ENCODE measurements at regions not wholly inside any gene's neighbourhood (a gene's known extent, or its start where the extent isn't known, plus 50 kb on each side); places are given as distances from the start of the nearest gene placed in this dataset.
"Not testable (repeated sequence)": the region's sequence is repeated elsewhere in the genome, so short reads cannot be mapped to it uniquely, and the experiment has no call there.

DNA sequence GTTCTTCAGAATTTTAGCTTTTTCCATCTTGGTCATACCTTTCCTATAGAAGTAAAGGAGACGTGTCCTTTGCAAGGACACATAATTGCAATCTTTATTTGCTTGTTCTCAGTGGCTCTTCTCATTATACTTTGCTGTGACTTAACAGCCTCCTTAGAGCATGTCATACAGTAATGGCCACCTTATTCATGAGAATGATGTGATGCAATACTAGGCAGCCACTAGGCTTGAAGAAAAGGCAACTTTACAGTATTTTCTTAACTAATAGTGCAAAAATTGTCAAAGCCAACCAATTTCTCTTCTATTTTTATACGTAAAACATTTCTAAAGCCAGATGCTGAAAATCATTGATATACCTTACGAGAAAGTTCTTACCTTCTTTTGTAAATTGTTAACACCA lies 1296.8 kb upstream of the EYS start:
- no peak for DNase-seq (ENCODE audit: low spot score)
- in situ Hi-C loops (cut with HindIII; ENCODE audit: low sequenced_read_pairs) = no loop called here

DNA sequence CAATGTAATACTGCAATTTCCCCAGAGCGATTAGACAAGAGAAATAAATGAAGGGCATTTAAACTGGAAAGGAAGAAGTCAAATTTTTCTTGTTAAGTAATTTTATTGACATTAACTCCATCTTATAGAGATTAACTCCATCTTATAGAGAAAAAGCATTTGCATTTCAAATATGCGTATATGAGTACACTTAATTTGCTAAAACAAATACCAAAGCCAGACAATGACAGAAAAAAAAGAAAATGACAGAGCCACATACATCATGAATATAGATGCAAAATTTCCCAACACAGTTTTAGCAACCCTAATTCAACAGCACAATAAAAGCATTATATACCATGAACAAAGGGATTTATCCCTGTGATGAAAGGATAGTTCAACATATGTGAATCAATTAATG lies 1293.1 kb upstream of the EYS start:
- DNase-seq (ENCODE audit: low spot score) = no peak
- in situ Hi-C loops (cut with HindIII; ENCODE audit: low sequenced_read_pairs) = no loop called here

DNA sequence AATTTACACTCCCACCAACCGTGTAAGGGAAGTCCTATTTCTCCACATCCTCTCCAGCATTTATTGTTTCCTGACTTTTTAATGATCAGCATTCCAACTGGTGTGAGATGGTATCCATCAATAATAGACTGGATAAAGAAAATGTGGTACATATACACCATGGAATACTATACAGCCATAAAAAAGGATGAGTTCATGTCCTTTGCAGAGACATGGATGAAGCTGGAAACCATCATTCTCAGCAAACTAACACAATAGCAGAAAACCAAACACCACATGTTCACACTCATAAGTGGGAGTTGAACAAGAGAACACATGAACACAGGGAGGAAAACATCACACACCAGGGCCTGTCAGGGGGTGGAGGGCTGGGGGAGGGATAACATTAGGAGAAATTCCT lies 1290.6 kb upstream of the EYS start:
- in situ Hi-C loops (cut with HindIII; ENCODE audit: low sequenced_read_pairs); DNase-seq (ENCODE audit: low spot score): not testable (repeated sequence)

DNA sequence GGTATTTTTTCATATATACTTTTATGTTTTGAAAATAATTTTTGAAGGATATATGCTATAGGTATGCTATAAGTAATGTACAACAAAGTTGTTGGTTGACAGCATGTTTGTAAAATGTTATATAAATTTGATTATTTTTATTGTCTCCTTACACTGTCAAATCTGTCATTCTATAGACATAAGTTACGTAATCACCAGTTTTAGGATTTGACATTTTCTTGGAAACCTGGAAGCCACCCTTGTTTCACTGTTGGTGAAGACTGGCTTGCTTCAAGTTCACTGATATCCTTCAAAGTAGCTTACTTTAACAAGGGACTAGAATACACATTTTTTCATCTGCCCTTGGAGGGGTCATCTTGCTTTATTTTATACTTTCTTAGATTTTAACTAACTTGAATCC lies 1288.6 kb upstream of the EYS start:
- DNase-seq (ENCODE audit: low spot score) = no peak
- in situ Hi-C loops (cut with HindIII; ENCODE audit: low sequenced_read_pairs) = no loop called here

DNA sequence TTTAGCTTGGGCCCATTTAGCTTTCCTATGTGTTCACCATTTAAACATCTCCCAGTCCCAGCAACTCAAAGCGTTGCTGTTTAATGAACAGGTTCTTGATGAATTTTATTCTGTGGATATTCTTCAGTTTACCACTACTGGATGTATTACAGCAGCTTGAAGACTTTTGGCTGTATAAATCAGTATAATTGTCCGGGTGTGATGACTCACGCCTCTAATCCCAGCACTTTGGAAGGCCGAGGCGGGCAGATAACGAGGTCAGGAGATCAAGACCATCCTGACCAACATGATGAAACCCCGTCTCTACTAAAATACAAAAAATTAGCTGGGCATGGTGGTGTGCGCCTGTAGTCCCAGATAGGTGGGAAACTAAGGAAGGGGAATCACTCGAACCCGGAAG lies 1286.7 kb upstream of the EYS start:
- in situ Hi-C loops (cut with HindIII; ENCODE audit: low sequenced_read_pairs); DNase-seq (ENCODE audit: low spot score): not testable (repeated sequence)

DNA sequence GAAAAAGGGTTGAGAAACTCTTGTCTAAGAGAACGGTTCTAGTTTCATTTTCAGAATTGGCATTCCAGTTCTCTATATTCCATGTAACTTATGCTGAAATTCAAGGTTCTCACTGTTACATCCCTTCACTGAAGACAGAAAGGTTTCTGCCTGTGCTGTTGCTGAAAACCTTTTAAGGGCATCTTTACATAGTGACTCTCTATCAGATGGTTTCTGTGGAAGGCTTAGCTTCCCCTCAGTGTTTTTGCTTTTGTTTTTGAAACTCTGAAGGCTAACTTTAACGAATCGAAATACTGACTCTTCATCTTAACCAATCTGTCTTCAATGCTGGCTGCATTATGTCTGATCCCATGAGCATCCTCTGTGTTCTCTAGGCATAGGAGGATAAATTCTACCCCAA lies 1286.2 kb upstream of the EYS start:
- in situ Hi-C loops (cut with HindIII; ENCODE audit: low sequenced_read_pairs) = no loop called here
- no peak for DNase-seq (ENCODE audit: low spot score)

DNA sequence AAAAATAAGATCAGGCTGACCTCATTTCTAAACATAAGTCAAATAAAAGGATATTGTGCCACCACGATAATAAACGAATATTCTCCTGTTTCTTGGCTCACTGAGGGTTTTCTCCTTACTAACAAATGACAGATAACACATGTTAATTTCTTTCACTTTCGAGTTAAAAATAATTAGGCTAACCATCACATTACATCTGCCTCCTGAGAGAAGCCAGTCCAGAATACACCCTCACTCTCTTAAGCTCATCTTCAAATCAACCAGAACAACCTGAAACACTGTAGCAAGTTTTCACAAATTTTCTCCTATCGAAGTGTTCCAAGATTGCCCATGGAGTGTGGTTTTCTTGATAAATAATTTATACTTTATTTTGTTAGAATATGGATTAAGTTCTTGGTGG lies 1285.6 kb upstream of the EYS start:
- in situ Hi-C loops (cut with HindIII; ENCODE audit: low sequenced_read_pairs) = no loop called here
- DNase-seq (ENCODE audit: low spot score) = no peak

DNA sequence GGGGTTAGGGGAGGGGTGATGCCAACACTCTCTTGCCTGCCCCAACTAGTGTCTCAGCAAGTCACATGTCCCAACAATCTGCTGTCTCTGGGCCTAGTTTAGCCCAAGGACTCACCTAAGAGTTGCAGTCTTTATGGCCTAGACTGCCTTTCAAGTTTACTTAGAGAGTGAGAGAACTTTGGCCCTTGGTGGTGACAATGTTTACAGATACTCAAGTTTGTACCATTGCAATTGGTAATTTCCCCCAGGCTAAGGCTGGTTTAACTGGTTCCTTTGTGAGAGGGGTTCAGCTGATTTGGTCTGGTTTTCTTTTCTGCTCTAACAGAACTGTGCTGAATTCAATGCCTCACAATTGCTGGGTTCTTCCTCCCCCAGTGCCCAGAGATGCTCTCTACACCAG lies 1279.9 kb upstream of the EYS start:
- in situ Hi-C loops (cut with HindIII; ENCODE audit: low sequenced_read_pairs) = no loop called here
- DNase-seq (ENCODE audit: low spot score) = no peak

DNA sequence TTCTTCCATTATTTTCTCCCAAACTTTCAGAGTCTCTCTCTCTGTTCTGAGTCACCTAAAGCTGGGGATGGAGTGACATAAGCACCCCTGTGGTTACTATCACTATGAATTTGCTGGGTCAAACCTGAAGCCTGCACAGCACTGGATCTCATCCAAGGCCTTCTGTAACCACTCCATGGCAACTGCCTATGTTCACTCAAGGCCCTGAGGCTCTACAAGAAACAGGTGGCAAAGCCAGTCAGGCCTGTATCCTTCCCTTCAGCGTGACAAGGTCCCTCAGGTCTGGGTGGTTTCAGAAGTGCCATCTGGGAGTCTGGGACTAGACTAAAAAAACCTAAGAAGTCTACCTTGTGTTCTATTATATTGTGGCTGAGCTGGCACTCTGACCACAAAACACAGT lies 1278.8 kb upstream of the EYS start:
- DNase-seq (ENCODE audit: low spot score) = no peak
- in situ Hi-C loops (cut with HindIII; ENCODE audit: low sequenced_read_pairs) = no loop called here

DNA sequence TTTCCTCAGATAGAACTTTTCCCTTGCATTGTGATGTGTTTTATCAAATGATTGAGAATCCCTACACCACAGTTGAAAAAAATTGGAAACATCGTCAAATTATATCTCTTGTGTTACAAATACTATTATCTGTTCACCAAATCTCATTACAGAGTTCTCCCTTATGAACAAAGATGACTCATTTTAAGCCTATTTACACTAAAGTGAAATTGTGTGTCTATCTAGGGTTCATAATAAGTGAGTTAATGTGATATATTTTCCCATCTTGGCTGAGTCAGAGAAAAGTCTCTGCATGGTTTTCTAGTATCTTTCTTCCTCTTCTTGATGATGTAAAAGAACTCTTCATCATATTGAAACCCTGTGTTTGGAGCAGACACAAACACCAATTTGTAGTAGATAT lies 1263.3 kb upstream of the EYS start:
- in situ Hi-C loops (cut with HindIII; ENCODE audit: low sequenced_read_pairs) = no loop called here
- no peak for DNase-seq (ENCODE audit: low spot score)

DNA sequence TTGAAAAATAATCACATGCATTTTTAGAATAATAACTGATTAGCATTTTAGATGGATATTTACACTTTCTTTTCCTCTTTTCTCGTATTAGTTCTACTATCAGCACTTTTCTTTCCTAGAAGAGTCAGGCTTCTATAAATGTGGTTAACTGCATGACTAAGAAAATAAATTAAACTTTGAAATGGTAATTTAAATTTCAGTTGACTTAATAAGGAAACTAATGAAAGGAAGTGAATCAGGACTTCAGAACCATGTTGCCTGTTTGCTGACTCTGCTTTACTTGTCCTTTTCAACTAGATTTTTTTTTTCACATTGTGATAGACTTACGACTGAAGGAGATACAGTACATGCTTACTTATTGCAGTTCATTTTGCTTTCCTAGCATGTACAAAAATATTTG lies 1258.2 kb upstream of the EYS start:
- in situ Hi-C loops (cut with HindIII; ENCODE audit: low sequenced_read_pairs) = no loop called here
- no peak for DNase-seq (ENCODE audit: low spot score)

DNA sequence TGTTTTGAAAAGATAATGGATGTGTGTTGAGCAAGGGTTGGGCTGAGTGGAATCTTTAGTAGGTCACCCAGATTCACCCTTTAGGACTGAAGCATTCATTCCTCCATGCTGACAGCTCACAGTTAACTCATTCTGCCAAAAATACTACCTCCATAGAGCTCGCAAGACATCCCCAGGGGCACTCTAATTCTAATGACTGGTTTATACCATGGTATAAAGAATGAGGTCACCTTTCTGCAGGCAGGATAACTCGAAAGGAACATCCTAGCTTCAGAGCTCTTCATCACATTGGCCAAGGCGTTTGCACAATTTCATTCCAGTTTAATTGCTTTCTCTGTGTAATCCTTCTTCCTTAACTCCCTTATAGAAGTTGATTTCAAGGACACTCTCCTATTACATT lies 1257.2 kb upstream of the EYS start:
- in situ Hi-C loops (cut with HindIII; ENCODE audit: low sequenced_read_pairs) = no loop called here
- no peak for DNase-seq (ENCODE audit: low spot score)

DNA sequence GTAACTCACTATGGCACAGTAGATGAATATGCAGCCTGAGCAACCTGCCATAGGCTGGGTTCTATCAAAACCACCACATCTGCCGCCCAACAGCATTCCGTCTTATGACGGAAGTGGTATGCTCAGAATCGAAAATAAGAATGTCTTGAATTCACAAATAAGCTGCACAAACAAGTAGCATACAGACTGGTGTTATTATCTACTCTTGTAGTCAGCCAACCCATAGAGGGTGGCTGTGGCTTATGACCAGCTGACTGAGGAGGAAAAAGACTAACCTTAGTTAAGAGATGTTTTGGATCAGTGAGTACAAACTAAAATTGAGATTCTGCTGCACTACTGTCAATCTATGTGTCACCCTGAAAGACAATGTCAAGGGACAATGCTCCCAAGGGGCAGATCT lies 1255.1 kb upstream of the EYS start:
- DNase-seq (ENCODE audit: low spot score) = no peak
- in situ Hi-C loops (cut with HindIII; ENCODE audit: low sequenced_read_pairs) = no loop called here

DNA sequence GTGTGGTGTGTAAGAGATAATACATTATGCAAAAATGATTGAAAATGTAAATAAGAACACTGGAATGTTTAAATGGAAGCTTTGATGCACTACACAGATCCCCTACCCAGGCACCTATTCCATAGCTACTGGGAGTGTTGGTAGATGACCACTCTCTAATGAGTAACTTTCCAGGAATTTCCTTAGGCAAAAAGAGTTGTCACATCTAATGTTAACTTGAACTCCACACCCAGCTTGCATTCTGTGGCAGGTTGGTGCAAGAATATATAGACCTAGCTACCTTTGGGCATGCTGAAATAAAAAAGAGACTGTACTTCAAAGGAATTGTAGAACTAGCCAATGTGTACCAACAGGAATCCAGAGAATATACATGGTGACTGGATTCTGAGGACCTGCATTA lies 1254.2 kb upstream of the EYS start:
- in situ Hi-C loops (cut with HindIII; ENCODE audit: low sequenced_read_pairs) = no loop called here
- DNase-seq (ENCODE audit: low spot score) = no peak

DNA sequence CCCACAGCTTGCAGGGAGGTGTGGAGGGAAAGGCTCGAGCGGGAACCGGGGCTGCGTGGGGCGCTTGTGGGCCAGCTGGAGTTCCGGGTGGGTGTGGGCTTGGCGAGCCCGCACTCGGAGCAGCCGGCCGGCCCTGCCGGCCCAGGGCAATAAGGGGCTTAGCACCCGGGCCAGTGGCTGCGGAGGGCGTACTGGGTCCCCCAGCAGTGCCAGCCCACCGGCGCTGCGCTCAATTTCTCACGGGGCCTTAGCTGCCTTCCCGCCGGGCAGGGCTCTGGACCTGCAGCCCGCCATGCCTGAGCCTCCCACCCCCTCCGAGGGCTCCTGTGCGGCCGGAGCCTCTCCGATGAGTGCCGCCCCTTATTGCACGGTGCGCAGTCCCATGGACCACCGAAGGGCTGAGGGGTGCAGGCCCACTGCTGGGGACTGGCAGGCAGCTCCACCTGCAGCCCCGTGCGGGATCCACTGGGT lies 1242.2 kb upstream of the EYS start:
- no peak for DNase-seq (ENCODE audit: low spot score)
- in situ Hi-C loops (cut with HindIII; ENCODE audit: low sequenced_read_pairs) = no loop called here

DNA sequence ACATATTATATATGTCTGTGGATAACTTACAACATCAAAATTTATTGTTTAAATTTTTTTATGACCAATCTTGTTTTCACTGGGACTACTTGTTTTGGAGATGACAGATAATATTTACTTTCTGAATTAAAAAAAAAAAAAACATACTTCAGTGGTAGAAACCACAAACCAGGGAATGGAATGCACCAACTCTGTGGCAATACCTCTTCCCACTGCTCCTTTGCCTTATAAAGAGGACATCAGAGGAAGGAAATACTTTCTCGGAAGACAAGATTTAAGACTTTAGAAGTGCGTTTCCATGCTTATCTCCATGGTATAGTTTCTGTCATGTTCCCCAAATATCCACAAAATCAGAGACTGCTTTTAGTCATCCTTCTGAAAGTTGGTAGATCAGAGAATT lies 1241.1 kb upstream of the EYS start:
- in situ Hi-C loops (cut with HindIII; ENCODE audit: low sequenced_read_pairs) = no loop called here
- no peak for DNase-seq (ENCODE audit: low spot score)

DNA sequence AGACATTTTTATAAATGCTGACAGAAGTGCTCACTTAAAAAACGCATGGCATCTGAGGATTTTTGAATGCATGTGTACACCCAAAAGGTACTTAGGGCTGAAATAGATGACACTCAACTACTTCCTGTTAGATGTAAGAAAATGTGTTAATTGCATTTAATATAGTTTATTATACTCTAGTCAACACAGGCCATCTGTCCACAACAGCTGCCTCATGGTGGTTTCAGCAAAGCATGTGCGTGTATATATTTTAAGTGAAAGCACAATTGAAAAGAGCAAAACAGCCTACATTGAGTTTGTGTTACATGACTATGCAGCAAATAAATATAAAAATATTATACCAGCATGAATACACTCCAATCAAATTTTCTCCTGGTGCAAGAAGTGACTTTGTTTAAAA lies 1233.0 kb upstream of the EYS start:
- DNase-seq (ENCODE audit: low spot score) = no peak
- in situ Hi-C loops (cut with HindIII; ENCODE audit: low sequenced_read_pairs) = no loop called here

DNA sequence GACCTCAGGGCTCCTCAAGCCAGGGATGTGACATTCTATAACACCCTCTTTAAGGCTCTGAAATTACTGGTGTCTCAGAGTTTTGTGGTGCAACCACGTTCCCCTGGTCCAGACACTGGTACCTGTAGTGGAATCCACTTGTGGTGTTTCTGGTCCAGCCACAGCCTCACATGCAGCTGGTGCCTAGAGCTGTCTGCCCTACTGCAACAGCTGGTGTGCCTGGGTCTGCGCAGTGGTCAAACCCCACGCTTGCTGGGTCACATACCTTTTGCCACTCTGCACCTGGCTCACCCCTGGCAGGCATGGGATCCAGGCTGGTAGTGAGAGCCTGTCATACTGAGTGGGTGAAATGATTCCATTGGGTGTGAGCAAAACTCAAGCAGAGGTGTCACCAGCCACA lies 1230.2 kb upstream of the EYS start:
- in situ Hi-C loops (cut with HindIII; ENCODE audit: low sequenced_read_pairs) = no loop called here
- DNase-seq (ENCODE audit: low spot score) = no peak

DNA sequence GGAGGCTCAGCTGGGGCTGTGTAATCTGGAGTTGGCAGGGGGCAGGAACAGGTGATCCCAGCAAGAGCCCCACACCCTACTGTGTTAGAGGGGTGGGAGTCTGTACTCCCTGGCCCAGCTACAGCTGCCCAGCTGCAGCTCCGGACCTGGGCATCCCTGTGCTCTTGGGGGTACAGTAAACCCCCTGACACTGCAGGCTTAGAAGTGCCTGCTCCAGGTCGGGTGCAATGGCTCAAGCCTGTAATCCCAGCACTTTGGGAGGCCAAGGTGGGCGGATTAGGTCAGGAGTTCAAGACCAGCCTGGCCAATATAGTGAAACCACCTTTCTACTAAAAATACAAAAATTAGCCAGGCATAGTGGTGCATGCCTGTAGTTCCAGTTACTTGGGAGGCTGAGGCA lies 1228.6 kb upstream of the EYS start:
- DNase-seq (ENCODE audit: low spot score) = no peak
- in situ Hi-C loops (cut with HindIII; ENCODE audit: low sequenced_read_pairs) = no loop called here

DNA sequence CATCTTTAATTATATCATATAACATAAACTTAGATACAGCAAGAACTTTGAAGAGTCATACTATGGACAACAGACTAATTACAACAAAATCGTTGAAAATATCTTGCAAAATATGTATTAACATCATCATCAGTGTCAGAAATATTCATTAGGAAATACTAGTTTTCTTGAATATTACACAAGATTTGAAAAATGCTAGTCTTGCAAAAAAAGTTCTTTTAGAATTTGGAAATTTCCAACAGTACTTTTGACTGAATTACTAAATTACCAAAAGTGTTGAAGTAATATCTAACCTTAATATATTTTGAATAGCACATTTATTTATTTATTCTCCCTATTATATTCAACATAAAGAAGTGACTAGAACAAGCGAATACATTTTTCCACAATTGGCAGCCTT lies 1224.8 kb upstream of the EYS start:
- in situ Hi-C loops (cut with HindIII; ENCODE audit: low sequenced_read_pairs) = no loop called here
- DNase-seq (ENCODE audit: low spot score) = no peak

DNA sequence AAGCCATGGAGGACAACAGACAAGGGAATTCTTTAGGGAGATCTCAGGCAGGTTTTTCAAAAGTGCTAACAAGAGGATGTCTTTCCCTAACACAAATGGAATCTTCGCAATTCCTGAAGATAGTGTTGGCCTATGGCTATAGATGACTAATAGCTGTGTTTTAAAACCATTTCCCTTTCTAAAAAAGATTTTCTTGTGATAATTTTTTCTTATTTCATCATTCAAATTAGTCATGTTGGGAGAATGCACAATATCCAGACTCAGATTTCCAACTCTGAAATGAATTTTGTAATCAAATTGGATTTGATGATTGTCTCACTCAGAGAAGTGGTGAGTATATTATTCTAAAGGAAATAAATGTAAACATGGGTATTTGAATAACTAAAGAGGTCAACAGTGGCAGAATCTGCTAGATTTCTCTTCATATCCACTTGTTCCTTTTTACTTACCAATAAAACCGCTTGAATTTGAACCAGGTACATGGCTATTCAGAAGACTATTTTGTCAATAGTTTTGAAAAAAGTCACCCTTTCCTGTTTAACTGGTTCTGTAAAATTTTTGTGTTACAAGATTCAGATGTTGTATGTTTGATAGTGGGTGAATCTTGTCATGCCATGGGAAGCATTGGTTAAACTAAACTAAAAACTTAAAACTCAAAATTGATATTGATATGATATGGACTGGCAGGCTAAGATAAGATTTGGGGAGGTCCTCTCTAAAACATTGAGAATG lies 1223.7 kb upstream of the EYS start:
- DNase-seq (ENCODE audit: low spot score) = no peak
- in situ Hi-C loops (cut with HindIII; ENCODE audit: low sequenced_read_pairs) = no loop called here

DNA sequence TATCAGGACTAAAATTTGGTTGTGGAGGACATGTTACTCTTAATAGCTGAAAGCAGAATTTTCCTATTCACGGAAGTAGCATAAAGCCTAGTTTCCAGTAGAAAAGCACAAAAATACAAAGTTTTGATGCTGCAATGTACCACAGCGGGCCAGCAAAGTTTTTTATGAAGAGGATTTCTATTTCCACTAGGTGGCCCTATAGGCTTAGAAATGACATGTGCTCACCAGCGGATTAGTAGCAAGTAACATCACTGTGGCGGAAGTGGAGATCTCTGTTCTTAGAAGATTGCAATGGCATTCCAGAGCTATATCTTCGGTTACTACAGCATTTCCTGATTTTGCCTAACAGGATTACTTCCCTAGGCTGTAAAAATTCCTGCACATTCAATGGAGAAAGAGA lies 1219.0 kb upstream of the EYS start:
- in situ Hi-C loops (cut with HindIII; ENCODE audit: low sequenced_read_pairs) = no loop called here
- no peak for DNase-seq (ENCODE audit: low spot score)

All from G401 (cell line).